Suprapubic skin (tissue), 4 donors: ENCODE measurements at regions not wholly inside any gene's neighbourhood (a gene's known extent, or its start where the extent isn't known, plus 50 kb on each side); places are given as distances from the start of the nearest gene placed in this dataset.
"Not testable (repeated sequence)": the region's sequence is repeated elsewhere in the genome, so short reads cannot be mapped to it uniquely, and the experiment has no call there.

Experiments used
- DNase-seq, 2 donors: peaks; one replicate each; pipeline ENCODE4 v3.0.0-alpha.2; 2019; ENCODE audit warnings: low spot score in 2 of 2
- H3K27ac ChIP-seq: fragments of 200-600 bp; sonication (generic); one replicate; pipeline ENCODE4 v1.5.1; 2019
- H3K27me3 ChIP-seq: fragments of 200-600 bp; sonication (generic); one replicate; pipeline ENCODE4 v1.5.1; 2019
- H3K36me3 ChIP-seq: fragments of 200-600 bp; sonication (generic); one replicate; pipeline ENCODE4 v1.5.1; 2019
- H3K4me1 ChIP-seq: fragments of 200-600 bp; sonication (generic); one replicate; pipeline ENCODE4 v1.5.1; 2019
- H3K4me3 ChIP-seq: fragments of 200-600 bp; sonication (generic); one replicate; pipeline ENCODE4 v1.5.1; 2019; ENCODE audit warnings: mild to moderate bottlenecking
- H3K9me3 ChIP-seq: fragments of 200-600 bp; sonication (generic); one replicate; pipeline ENCODE4 v1.5.1; 2019
- EP300 ChIP-seq: sonication (generic); formaldehyde crosslinking; IDR thresholded peaks from one replicate; pipeline ENCODE4 v1.6.1; 2017; ENCODE audit warnings: antibody characterized with exemption
- POLR2A ChIP-seq, 2 donors: fragments of 450-650 bp; IDR thresholded peaks; one replicate each; pipeline ENCODE4 v1.6.1; 2017; ENCODE audit warnings: antibody characterized with exemption in 2 of 2, mild to moderate bottlenecking in 2 of 2, moderate library complexity in 2 of 2
- POLR2AphosphoS5 ChIP-seq, 3 donors: sonication (generic); formaldehyde crosslinking; IDR thresholded peaks; one replicate each; pipeline ENCODE4 v1.6.1; 2017; ENCODE audit warnings: antibody characterized with exemption in 3 of 3
- WGBS: methylation state at CpG from one replicate; pipeline ENCODE4 v1.1.5; 2018; 5-methylcytosine and 5-hydroxymethylcytosine counted together
- TF ChIP-seq, protein P1 (sequence below), 2 donors: fragments of 200-600 bp in 1 of 2; fragments of 450-650 bp in 1 of 2; sonication (generic) in 1 of 2; IDR thresholded peaks; one replicate each; pipeline ENCODE4 v1.5.1; 2016 to 2019; ENCODE audit warnings: antibody characterized with exemption in 2 of 2, mild to moderate bottlenecking in 1 of 2, moderate library complexity in 1 of 2

DNA sequence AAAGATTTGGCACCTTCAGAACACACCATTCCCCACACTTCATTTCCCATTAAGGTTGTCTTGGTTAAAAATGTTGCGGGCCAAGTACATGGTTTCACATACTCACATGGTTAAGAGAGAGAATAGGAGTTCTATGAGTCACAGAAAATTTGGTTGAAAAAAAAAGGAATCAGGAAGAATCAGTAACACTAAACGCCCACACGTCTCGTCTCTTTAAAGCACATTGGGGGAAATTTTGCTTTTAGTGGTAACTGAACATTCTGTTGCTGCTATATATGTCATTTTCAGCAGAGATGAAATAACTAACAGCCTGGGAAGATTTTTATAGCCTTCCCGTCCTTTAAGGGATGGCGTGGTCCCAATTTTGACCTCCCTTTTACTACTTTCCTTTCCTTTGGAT is 132.9 kb upstream of the ERG start:
- no peak overlapping the region for H3K27ac ChIP-seq
- no peak for TF ChIP-seq POLR2A (IDR thresholded peaks at IDR 0.05)
- TF ChIP-seq, protein P1, sequence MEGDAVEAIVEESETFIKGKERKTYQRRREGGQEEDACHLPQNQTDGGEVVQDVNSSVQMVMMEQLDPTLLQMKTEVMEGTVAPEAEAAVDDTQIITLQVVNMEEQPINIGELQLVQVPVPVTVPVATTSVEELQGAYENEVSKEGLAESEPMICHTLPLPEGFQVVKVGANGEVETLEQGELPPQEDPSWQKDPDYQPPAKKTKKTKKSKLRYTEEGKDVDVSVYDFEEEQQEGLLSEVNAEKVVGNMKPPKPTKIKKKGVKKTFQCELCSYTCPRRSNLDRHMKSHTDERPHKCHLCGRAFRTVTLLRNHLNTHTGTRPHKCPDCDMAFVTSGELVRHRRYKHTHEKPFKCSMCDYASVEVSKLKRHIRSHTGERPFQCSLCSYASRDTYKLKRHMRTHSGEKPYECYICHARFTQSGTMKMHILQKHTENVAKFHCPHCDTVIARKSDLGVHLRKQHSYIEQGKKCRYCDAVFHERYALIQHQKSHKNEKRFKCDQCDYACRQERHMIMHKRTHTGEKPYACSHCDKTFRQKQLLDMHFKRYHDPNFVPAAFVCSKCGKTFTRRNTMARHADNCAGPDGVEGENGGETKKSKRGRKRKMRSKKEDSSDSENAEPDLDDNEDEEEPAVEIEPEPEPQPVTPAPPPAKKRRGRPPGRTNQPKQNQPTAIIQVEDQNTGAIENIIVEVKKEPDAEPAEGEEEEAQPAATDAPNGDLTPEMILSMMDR (IDR thresholded peaks at IDR 0.05): no peak
- no peak for TF ChIP-seq EP300
- no peak for TF ChIP-seq POLR2AphosphoS5 (IDR thresholded peaks at IDR 0.05)

DNA sequence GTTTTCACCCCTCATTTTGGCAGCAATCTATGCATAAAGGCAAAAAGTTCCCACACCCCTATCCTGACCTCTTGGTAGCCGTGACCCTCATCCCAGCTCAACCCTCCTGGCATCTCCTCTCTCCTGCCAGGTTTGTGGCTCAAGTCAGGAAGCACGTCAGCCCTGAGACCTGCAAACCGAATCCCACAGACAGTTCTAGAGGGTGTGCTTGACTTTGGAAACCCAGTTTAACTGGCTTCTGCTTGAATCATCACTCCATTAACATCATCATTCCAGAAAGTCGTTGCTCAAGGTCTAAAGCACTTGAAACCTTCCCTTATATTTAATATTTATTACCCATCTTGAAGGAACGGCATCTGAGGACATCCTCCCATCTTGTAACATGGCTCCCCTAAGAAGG is 133.4 kb upstream of the ERG start:
- no peak for DNase-seq
- H3K9me3 ChIP-seq: no peaks in the 10 kb centered on the region
- H3K36me3 ChIP-seq: no peaks in the 10 kb centered on the region
- no peaks in the 10 kb centered on the region for H3K4me1 ChIP-seq
- peaks cover 8% of the 10 kb centered on the region for H3K27me3 ChIP-seq
- TF ChIP-seq, protein P1 (IDR thresholded peaks at IDR 0.05): no peak
- no peak for TF ChIP-seq POLR2AphosphoS5 (IDR thresholded peaks at IDR 0.05)
- TF ChIP-seq POLR2A (IDR thresholded peaks at IDR 0.05): no peak
- no peak for TF ChIP-seq EP300
- no peak overlapping the region for H3K4me3 ChIP-seq
- 68% methylated on average over 5 of the region's 5 CpGs for WGBS
- H3K27ac ChIP-seq: no peak overlapping the region

More for the DNA sequence above, 132.9 kb upstream of the ERG start:
- no peak for DNase-seq
- Histone ChIP-seq H3K27me3 (peaks cover 8% of the 10 kb centered on the region), H3K9me3 (no peaks in the 10 kb centered on the region), H3K4me3 (no peak overlapping the region), H3K4me1 (no peaks in the 10 kb centered on the region), H3K36me3 (no peaks in the 10 kb centered on the region)
- WGBS: 55% methylated on average over 6 of the region's 6 CpGs

DNA sequence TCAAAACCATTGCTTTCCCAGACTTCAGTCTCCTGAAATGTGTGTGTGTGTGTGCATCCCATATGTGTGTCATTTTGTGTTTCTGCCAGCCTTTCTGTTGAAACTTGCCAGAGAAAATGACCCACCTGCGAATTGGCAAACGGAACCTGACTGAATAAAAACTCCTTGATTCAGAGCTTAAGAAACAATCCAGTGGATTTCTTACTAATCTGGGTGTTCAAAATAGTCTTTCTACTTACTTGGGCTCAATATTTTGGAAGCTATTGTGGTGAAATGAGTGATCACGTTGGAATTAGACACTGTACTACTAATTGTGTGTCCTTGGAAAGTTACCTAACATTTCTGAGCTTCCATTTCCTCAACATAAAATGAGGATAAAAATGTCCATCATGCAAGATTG is 138.9 kb upstream of the ERG start:
- DNase-seq: no peak
- Histone ChIP-seq H3K9me3 (no peaks in the 10 kb centered on the region), H3K27ac (no peak overlapping the region), H3K36me3 (no peaks in the 10 kb centered on the region), H3K27me3 (peaks cover 2% of the 10 kb centered on the region), H3K4me3 (no peak overlapping the region), H3K4me1 (no peaks in the 10 kb centered on the region)
- TF ChIP-seq POLR2AphosphoS5 (IDR thresholded peaks at IDR 0.05): no peak
- no peak for TF ChIP-seq EP300
- no peak for TF ChIP-seq POLR2A (IDR thresholded peaks at IDR 0.05)
- TF ChIP-seq, protein P1 (IDR thresholded peaks at IDR 0.05): no peak
- 57% methylated on average over 3 of the region's 3 CpGs for WGBS

DNA sequence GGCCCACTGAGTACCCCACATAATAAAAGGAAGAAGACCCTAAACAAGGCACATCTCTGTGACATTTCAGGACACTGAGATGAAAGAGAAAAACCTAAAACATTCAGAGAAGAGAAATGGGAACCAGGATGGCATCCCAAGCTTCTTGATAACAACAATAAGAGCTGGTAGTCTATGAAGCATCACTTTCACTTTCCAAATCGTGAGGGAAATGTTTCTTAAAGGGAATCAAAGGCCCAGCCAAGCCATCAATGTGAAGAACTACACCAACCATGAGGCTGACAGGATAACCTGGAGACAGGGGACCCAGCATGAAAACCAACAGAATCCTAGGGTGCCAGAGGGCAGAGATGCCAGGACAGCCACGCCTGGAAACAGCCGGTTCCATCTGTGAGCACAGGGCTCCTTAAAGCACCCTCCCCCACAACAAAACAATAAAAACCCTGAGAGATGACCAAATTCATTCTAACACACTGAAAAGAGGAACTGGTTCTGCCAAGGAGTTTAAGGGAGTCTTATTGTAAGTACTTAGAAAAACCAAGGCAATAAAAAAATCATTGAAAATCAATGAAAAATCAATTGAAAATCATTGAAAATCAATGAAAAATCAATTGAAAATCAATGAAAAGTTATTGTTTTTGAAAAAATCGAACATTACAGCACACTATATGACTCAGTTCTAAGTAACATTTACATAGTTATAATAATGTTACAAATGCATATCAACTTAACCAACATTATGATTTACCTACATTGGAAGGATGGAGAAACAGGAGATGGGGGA is 141.5 kb upstream of the ERG start:
- H3K4me1 ChIP-seq: no peaks in the 10 kb centered on the region
- H3K36me3 ChIP-seq: no peaks in the 10 kb centered on the region
- no peak for DNase-seq
- WGBS: 50% methylated on average over 4 of the region's 4 CpGs
- no peaks in the 10 kb centered on the region for H3K9me3 ChIP-seq
- TF ChIP-seq POLR2A (IDR thresholded peaks at IDR 0.05): no peak
- TF ChIP-seq POLR2AphosphoS5 (IDR thresholded peaks at IDR 0.05): no peak
- TF ChIP-seq, protein P1 (IDR thresholded peaks at IDR 0.05): no peak
- TF ChIP-seq EP300: no peak
- peaks cover 12% of the 10 kb centered on the region for H3K27me3 ChIP-seq
- H3K27ac ChIP-seq: no peak overlapping the region
- H3K4me3 ChIP-seq: no peak overlapping the region

DNA sequence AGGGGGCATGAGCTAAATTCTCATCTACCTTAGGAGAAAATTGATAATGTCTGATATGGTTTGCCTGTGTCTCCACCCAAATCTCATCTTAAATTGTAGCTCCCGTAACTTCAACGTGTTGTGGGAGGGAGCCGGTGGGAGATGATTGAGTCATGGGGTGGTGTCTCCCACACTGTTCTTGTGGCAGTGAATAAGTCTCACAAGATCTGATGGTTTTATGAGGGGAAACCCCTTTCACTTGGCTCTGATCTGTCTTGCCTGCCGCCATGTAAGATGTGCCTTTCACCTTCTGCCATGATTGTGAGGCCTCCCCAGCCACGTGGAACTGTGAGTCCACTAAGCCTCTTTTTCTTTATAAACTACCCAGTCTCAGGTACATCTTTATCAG is 142.1 kb upstream of the ERG start:
- not testable (repeated sequence) for H3K9me3 ChIP-seq, H3K4me3 ChIP-seq, H3K4me1 ChIP-seq, H3K27ac ChIP-seq, H3K36me3 ChIP-seq, DNase-seq
- 90% methylated on average over 5 of the region's 5 CpGs for whole genome bisulfite sequencing
- peaks cover 12% of the 10 kb centered on the region for H3K27me3 ChIP-seq
